HG02623 (cell line): ENCODE measurements at regions not wholly inside any gene's neighbourhood (a gene's known extent, or its start where the extent isn't known, plus 50 kb on each side); places are given as distances from the start of the nearest gene placed in this dataset.

Experiments used
- ATAC-seq: cut with Tn5 transposase; IDR thresholded peaks from one replicate; pipeline ENCODE4 v1.9.1; 2021; ENCODE audit warnings: moderate library complexity; ENCODE audit not compliant: unreplicated experiment

DNA sequence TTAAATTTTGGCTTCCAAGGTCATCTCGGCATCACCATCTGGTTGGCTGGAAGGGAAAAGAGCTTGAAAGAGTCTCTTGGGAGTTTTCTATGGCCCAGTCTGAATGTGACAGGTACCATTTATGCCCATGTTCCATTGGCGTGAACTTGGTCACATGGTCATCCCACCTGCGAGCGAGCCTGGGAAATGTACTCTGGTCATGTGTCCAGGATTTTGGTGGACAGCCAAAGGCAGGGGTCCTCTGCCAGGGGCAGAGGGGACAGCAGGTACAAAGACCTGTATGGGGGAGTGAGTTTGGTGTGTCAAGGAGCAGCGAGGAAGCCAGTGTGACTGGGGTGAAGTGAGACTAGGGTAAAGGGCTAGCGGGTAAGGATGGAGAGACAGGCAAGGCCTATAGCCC, 112.6 kb downstream of the CDC5L start:
- ATAC-seq: no peak

DNA sequence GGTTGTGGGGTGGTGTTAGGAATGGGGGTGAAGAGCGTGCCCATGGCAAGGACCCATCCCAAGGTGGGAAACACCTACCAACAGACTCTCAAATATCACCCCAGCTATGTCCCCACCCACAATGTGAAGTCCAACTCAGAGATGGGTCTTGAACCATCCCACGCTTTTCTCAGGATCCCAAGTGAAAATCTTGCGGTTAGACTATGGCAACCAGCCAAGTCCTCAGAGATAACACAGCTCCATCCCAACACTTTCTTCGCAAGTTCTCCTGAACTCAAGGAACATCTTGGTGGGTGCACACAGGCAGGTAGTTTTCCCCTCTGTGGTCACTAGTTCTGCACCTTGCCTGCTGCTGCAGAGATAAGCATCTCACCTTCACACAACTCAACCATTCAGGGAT, 116.0 kb downstream of the CDC5L start:
- no peak for ATAC-seq

DNA sequence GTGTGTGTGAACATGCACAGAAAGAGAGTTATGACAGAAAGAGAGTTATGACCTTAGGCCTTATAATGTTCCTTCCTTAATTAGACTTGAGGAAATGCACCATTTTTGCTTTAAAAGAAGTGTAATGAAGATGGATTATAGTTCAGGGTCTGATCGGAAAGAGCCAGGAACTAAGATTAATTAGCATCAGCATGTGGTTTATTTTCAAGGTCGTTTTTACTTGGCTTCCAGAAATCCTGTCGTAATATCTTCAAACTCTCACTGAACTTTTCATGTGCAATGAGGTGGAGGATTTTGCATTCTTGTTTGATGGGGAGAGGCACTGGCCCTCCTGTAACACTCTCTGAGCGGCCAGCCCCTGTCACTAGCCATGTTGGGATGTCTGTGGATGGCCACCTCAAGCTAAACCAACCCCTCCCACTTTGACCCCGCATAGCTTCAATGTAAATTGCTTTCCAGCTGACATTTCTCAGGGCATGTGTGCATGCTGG, 116.8 kb downstream of the CDC5L start:
- no peak for ATAC-seq

DNA sequence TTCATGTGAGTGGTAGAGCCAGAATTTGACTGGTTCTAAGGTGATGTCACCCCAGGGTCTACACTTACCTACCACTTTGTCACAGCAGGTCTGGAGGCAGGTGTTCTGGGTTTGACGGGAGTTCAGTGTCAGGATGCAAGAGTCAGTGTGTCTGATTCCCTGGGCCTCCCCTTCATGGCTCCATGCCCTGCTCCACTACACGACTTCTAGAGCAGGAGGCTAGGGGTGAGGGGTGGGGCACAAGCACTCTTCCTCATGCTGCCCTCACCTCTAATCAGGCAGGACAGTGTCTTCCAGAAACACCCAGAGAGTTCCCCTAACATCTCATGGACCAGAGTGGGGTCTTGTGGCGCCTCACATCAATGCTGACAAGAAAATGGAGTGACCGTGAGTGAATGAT, 118.2 kb downstream of the CDC5L start:
- no peak for ATAC-seq

DNA sequence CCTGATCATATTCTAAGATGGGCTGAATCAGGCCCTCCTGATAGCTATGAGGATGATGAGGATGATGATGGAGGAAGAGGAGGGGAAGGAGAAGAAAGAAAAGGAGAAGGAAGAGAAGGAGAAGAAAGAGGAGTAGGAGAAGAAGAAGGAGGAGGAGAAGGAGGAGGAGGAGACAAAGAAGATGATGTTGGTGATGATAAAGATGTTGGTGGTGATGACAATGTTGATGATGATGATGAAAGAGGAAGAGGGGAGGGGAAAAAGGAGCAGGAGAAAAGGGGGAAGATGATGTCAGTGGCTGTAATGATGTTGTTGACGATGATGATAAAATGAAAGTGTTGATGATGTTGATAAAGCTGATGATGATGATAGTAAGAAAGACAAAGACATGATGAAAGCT, 119.5 kb downstream of the CDC5L start:
- no peak for ATAC-seq

DNA sequence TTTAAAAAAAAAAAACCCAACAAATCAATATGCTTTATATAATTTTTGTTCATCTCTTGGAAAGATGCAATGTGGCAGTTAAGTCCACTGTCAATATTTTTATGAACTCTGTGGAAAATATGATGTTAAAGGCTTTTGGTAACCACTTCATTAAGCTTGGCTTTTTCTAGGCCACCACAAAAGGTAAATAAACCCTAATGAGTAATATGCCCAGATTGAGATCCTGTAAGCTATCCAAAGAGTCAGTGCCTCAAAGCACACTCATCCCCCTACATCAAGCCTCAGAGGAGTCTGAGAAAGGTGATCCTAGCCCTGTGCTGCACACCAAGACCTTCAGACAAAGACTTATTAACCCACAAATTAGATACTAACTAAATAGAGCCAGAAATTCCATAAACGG, 121.1 kb downstream of the CDC5L start:
- ATAC-seq: no peak

DNA sequence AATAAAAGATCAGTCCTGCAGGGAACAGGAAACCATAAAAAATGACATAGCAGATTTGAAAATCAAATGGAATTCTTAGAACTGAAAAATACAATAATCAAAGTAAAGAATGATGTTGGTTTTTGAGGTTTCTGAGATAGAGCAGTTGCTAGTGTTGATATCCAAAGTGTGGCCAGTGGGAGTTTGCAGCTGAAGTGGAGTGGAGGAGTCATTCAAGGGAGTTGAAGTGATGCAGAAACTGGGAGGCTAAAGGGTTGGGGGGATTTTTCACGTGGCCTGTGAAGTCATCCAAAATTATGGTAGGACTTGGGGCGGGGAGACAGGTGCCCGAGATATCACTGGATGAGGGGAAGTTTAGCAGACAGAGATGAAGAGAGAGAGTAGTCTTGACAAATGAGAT, 123.6 kb downstream of the CDC5L start:
- no peak for ATAC-seq

DNA sequence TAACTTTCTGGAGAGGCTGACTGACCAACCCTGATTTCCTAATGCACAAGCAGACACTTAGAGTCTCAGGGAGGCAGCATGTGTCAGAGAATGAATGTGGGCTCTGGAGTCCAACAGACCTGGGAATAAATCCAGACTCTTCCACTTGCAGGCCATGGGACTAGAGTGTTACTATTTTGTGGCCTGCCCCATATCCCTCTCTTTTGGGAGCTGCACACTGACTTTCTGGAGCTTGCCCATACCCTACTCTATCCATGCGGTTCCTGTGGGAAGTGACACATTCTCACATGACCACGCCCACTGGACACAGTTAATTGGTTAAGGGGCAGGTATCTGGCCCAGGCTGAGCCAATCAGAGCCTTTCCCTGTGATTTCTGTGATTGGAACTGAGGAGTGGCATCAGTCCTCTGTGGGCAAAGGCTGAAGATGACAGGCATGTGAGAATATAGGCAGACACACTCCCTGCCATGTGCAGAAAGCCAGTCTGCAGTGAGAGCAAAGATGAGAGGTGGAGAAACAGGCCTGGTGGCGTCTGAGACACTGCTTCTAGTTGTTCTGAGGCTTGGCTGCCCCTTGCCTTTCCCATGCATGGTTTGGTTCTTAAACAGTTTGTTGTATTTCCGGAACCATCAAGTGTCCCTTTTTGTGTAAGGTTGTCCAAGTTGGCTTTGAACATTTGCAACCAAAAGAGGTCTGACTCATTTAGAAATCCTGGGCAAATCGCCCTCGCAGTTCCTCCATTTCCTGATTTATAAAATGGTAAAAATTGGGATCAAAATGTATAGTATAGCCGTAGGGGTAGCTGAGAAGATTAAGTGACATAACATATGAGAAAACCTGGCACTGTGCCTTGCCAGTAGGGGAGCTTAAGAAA, 125.6 kb downstream of the CDC5L start:
- no peak for ATAC-seq

DNA sequence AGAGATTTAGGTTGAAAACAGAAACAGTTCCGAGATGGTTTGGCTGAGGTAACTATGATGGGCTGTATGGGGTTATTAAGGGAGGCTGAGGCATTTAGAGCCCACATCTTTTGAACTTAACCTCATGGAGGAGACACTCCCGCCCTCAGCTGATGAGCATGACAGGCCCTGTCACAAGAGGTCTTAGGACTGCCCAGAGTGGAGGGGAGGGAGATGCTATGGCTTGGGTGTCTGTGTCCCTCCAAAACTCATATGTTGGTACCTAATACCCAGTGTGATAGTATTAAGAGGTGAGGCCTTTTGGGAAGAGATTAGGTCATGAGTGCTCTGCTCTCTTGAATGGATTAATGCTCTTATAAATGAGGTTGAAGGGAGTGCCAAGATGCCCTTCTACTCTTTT, 126.6 kb downstream of the CDC5L start:
- ATAC-seq: no peak

DNA sequence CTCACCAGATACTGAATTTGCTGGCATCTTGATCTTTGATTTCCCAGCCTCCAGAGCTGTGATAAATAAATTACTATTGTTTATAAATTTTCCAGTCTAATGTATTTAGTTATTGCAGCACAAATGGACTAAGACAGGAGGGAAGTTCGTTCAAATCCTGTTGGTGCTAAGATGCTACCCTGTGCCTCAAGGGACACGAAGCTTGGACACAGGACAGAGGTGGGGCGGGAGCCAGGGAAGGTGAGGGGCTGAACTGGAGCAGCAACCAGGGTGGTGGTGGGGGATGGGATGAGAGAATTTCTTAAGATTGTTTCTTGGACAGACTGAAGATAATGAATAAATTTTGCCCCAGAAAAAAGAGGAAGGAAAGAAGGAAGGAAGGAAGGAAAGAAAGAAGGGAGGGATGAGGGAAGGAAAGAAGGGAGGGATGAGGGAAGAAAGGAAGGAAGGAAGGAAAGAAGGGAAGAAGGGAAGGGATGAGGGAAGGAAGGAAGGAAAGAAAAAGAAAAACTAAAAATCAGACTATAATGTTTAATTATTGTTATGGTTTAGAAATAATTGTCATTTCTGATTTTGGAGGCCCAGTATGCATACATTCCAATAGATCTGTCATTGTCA, 127.2 kb downstream of the CDC5L start:
- no peak for ATAC-seq

DNA sequence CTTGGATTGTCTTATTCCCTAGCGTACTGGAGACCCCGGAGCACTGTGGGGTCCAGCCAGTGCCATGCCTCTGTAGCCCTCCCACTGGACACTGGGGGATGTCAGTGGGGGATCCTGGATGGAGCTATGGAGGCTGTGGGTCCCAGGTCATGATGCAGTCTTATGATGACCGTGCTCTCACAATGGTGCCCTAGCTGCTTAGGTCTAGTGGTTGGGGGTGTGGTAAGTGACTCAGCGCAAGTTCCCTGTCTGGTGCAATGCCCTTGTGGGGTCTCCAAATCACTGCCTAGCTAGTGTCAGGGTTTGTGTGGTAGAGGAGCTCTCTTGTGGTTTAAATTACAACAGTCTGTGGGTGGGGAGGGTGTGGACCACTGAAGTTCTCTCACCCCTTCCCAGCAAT, 135.4 kb downstream of the CDC5L start:
- no peak for ATAC-seq

DNA sequence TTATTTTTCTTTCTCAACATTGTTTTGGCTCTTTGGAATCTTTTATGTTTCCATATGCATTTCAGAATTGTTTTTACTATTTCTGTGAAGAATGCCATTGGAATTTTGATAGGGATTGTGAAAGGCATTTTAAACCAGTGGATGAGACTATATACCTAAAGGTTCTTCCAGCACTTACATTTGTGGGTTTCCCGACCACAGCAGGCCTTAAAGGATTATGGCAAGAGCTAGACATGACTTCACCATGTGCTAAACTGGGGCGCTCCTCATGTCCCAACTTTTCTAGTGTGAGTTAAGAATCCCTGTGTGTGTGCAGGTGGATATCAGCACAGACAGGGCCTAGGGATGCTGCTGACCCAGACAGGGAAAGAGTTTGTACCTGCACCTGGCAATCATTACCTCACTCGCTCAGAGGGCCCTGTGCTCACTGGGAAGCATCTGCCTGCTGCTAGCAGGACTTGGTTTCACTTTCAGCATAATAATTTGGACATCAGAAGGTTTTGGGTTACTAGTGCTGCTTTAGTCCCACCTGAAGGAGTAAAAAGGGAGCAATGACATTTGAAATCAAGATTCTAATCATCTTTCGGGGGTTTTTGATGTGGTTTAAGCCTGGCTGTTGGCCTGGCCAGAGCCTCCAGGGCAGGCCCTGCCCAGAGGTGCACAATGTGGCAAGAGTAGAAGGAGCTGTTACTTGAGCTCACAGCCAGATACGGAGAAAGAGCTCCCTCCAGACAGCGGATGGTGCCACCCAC, 137.1 kb downstream of the CDC5L start:
- no peak for ATAC-seq

DNA sequence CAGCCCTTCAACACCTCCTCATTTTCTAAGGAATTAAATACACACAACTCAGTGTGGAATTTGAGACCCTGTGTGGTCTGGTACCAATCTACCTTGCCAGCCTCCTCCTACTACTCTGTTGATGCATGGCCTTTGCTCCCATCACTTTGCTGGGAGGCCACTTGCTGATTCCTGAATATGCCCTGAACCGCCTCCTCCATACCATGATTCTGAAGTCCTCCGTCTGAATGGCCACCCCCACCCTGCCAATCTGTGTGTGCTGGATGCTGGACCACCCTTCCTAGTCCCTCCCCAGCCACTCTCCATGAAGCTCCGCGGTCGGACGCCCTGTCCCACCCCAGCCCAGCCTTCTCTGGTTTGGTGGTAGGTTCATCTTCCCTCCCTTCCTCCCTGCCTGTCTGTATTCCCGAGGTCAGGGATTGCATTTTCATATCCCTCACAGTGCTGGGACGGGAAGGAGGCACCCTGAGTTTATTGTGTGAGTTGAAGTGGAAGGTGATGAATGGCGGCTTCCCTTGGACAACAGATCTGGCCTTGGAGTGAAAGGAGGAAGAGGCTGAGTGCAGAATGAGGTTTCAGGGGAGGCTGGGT, 138.3 kb downstream of the CDC5L start:
- ATAC-seq: no peak

DNA sequence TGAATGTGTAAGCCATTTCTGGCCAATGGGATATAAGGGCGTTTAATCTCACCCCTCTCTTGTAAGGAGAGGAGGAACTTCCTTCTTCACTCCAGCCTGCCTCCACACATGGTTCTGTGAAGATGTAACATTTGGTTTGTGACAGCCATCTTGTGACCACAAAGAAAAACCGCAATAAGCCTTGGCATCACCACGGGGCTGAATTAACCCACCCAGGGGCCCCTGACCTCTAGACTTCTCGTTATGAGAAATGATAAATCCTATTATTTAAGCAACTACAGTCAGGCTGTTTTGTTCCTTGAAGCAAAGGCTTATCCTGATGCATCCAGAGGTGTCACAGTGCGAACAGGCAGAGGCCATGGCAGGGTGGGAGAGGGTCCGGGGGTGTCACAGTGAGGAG, 139.7 kb downstream of the CDC5L start:
- no peak for ATAC-seq

DNA sequence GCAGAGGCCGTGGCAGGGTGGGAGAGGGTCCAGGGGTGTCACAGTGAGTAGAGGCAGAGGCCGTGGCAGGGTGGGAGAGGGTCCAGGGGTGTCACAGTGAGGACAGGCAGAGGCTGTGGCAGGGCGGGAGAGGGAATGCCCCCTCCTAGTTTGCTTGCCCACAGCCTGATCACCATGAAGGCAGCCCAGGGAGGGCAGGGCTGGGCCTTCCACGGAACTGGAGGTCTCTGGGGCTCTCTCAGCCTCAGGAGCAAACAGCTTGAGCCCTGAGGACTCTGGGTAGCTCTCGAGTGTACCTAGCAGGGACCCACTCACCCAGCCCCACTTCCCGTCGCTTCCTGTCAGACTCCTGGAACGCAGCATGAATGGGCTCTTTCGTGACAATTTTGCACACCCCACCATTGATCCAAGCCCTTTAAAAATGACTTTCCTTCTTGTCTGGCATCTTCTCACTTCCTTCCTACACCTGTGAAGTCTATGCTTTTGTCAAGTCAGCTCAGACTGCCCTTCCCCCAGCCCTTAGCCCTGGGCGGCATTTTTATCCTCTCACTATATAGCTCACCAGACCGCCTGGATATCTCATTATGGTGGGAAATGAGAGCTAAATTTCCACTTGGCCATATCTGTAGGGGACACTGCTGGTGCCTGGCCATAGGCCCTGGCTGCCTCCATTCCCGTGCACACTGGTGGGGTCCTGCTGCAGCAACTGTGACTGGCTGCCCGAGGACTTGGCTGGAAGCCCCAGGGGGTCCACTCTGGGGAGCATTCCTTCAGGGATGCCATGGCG, 140.3 kb downstream of the CDC5L start:
- no peak for ATAC-seq

DNA sequence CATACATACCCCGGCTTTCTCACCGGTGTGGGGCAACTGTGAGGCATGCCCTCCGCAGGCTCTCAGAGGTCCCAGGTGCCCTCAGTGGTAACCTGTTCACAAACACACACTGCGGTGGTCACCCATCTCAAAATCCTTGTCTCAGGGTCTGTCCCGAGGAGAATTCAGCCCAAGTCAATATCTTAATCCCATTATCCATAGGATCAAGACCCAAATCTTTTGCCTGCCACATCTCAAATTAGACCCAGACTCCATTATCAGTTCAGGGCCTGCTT, 140.8 kb downstream of the CDC5L start:
- ATAC-seq: no peak

DNA sequence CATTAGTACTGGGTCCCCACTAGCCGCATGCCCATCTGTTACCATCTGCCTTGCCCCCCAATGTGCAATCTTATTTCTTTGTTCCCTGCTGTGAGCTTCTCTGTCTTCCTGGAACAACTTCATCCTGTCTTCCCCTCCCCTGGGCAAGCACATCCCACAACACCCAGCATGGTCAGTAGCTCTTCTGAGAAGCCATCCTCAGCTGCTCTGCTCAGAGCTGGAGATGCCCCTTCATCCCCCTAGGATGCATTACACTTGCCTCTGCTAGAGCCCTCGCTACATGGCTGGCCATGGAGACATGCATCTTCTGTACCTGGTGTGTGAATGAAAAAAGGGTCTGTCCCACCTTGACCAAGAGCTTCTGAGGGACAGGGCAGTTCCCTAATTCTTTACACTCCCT, 141.2 kb downstream of the CDC5L start:
- no peak for ATAC-seq

DNA sequence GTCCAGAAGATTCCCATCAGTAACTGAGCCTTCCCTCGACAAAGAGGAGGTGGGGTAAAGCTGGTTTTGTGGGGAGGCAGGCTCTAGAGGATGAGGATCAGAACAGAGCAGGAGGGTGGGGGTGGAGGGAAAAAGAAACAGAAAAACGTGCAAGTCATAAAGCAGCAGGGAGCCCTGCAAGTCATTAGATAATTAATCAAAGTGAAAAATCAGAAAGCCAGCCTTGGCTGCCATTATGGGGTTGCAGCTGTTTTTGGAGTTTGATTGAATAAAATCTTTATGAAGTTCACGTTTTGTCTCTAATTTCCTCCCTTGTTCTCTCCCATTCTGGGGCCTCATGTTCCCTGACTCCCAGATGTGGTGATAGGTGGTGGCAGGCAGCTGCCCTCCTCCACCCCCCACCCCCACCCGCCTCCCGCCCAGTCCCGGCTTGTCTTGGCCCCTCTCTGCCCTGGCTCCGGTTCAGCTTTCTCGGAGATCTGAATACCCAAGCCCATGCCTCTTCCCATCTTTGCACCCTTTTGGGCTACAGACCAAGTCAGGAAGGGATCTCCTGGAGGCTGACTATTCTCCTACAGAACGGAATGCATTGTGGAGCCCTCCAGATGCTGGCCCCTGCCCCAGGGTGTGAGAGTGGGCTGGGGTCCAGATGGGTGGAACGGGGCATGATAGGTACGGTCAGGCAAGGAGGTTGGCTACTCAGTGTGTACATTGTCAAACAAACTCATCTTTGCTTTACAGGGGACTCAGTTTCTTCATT, 141.8 kb downstream of the CDC5L start:
- no peak for ATAC-seq

DNA sequence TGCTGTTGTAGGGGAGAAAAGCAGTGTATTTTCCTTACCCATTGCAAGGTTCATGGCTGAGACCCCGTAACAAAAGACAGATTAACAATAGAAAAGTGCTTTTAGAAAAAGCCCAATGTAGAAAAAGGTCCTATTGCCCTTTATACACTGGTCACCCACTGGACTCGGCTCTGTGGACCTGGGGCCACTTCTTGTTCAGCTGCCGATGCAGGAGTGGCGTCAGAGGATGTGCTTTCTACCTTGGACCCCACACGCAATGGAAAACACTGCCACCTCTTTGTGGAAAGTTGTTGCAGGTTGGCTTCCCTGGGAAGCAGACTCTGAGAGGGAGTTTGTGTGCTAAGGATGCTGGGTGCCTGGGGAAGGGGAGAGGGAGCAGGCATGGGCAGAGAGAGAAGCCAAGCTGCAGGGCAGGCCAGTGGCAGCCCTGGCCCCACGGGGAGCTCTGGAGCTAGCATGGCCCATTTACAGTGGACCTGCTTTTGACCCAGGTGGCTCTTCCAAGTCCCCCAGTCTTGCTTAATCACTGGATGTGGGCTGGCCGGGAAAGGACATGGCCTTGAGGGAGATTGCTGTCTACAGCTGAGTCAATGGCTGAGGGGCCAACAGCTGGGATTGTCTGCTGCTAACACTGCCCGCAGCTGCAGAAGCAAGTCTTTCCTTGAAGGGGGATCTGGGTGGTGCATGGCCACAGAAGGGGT, 142.9 kb downstream of the CDC5L start:
- ATAC-seq: no peak

DNA sequence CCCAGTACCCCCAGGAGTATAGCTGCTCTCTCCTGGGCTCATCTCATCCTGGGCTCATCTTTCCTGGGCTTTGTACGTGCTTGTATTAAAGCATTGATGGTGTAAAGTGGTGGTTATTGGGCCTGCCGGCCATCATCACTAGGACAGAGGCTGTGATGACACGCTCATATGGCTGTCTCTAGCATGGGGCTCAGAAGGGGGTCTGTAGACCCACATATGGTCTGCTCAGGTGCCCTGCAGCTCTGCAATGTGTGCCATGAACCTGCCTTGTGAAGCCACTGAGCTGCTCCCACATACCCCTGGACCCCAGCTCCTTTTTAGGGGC, 143.4 kb downstream of the CDC5L start:
- no peak for ATAC-seq
